Mesenteric fat pad (tissue), 1 donor: ENCODE measurements at regions not wholly inside any gene's neighbourhood (a gene's known extent, or its start where the extent isn't known, plus 50 kb on each side); places are given as distances from the start of the nearest gene placed in this dataset.
"Not testable (repeated sequence)": the region's sequence is repeated elsewhere in the genome, so short reads cannot be mapped to it uniquely, and the experiment has no call there.

ENCODE experiments used
- DNase-seq: peaks from one replicate; pipeline ENCODE4 v3.0.0-alpha.2; 2020; ENCODE audit warnings: low spot score
- donor health status: DM: yes; HTN: yes; CAD: no.

DNA sequence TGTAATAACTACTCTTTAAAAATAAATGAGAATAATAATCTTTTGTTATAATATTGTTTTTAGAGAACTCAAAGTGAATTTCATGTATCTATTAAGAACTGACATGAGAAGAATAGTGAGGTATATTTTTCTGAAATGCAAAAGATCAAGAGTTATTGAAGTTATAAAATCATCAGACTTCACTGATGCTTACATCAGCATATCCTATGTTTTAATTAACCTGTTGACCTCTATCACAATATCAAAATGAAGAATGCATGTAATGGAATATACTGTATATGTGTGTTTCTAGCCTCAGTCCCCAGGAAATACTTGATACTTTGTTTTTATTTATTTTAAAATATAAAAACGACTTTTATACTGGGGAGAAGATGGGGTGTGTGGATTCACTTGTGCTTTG is 533.1 kb downstream of the KCTD16 start:
- DNase-seq, result no peak

DNA sequence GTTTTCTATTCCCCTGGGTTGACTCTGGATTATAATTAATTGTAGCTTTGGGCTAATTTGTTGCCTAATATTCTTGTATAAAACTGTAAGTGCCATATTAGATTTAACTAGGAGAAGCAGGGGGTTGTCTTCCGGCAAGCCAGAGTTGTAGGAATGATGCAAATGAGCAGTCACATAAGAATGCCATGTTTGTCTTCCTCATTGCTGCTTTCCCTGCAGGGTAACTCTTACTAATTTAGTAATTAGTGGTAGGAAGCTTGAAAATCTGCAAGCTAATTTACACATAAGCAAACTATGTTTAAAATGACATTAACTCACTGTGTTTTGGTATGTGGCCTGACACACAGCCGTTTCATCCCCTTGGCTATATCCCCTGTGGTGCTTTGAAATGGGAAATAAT is 527.8 kb downstream of the KCTD16 start:
- DNase-seq, result no peak

DNA sequence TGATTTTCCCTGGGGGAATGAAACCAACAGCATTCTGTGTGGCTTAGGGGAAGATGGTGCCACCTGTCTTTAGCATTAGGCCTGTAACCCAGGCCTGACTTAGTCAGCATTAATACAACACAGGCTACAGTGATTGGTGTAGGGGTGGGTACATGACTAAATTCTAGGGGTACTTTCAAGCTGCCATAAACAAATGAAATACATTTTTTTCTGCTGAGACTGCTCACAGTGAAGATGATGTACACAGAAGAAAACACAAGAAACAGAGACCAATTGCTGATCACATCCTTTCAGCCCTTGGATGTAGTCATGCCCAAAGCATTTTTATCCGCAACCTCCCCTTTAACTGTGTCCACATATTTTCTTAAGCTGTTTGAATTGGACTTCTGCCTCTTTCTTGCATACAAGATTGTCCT is 527.2 kb downstream of the KCTD16 start:
- no peak for DNase-seq

DNA sequence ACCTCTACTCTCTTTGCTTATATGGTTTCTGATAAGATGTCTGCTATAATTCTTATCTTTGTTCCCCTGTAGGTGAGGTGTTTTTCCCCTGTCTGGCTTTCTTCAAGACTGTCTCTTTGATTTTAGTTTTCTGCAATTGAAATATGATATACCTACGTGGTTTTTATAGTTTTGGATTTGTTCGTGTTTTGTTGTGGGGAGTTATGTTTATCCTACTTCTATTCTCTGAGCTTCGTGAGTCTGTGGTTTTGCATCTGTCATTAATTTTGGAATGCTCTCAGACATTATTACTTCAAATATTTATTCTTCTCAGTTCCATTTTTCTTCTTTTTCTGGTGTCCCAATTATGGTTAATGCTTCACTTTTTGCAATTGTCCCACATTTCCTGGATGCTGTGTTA is 521.3 kb downstream of the KCTD16 start:
- no peak for DNase-seq

- DNase-seq, result no peak
Measured at GRCh38 chr5:144684899-144685298, 514.2 kb downstream of the KCTD16 start.

GRCh38 chr5:144680711-144681110 is 510.0 kb downstream of the KCTD16 start:
- no peak for DNase-seq

DNA sequence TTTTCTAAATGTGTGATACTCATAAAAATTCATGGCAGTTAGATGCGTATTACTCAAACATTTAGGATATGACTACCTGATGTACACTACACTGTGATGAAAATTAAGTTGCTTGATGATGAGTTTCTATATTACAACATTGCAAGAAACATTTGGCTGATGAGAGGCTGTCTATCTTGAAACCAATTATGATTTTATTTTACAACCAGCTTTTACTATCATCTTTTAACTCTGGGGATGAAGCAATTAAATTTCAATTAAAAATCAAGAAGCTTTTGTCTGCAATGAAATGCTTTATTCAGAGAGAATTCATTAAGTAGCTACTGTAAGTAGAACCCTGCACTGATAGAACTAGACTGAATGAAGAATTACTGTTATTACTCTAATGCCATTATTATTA is 500.4 kb downstream of the KCTD16 start:
- no peak for DNase-seq

DNA sequence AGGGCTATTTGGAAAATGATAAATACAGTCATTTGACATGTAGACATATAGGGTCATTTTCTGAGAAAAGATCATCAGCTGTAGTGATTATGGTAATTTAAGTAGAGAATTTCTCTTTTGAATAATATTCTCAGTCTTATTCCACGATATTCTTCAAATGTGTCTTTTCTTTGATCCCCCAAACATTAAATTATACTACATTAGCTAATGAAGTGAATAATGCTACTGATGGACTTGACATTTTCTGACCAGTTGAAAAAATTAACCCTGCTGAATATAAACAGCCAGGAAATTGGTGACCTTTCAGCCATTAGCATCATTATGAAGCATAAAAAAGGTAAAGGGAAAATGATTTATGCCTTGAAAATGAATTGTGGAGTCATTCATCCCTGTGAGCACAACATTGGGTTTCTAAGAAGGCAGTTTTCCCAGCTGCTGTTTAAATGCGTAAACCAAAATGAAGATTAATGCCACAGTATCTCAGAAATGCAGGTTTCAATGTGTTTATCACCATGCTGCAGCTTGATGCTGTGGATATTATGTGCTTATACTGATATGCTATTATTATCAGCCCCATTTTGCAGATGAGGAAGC is 489.1 kb downstream of the KCTD16 start:
- DNase-seq, result no peak

DNA sequence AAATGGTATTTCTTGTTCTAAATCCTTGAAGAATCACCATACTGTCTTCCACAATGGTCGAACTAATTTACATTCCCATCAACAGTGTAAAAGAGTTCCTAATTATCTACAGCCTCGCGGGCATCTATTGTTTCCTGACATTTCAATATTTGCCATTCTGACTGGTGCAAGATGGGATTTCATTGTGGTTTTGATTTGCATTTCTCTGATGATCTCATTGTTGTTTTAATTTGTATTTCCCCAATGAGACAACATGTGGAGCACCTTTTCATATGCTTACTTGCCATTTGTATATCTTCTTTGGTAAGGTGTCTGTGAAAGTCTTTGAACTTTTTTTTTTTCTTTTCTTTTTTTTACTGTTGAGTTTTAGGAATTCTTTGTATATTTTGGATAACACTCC is 473.6 kb downstream of the KCTD16 start:
- no peak for DNase-seq

GRCh38 chr5:144638787-144639186 is 468.1 kb downstream of the KCTD16 start:
- no peak for DNase-seq

DNA sequence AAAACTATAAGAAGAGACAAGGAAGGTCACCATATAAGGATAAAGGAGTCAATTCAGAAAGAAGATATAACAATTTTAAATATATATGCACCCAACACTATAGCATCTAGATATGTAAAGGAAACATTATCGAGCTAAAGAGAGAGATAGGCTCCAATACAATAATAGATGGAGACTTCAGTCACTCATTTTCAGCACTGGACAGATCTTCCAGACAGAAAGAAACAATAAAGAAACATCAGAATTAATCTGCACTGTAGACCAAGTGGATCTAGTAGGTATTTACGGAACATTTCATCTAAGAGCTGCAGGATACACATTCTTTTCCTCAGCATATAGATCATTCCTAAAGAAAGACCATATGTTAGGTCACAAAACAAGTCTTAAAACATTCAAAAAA is 463.5 kb downstream of the KCTD16 start:
- DNase-seq, result no peak

DNA sequence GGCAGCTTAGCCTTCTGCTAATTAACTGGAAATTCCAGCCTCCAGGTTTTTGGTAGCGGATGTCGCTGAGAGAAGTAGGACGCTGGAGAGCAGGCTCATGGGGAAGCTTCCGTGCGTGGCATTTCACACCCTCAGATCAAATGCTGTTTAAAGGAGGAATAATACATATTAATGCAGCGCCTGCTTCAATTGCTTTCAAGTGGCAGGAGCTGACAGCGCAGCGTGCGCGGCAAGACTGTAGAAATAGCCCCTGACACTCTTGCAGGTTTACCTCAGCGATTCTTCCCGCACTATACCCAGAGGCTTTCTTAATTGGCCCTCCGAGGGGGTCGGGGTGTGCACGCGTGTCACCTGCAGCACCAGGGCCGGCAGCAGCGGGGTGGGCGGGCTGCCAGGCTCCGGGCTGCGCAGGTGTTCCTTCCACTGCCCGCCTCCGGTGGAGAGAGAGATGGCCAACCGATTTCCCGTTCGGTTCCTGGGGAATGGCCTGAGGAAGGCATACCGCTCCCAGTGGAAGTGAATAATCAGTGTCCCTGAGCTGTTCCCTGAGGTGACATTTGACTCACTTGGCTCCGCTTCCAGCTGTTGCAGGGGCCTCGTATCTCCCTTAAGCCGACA is 427.9 kb downstream of the KCTD16 start:
- no peak for DNase-seq

- DNase-seq, result no peak
Measured at GRCh38 chr5:144596517-144596916, 425.8 kb downstream of the KCTD16 start.

- DNase-seq, result no peak
Measured at GRCh38 chr5:144594919-144595318, 424.2 kb downstream of the KCTD16 start.

DNA sequence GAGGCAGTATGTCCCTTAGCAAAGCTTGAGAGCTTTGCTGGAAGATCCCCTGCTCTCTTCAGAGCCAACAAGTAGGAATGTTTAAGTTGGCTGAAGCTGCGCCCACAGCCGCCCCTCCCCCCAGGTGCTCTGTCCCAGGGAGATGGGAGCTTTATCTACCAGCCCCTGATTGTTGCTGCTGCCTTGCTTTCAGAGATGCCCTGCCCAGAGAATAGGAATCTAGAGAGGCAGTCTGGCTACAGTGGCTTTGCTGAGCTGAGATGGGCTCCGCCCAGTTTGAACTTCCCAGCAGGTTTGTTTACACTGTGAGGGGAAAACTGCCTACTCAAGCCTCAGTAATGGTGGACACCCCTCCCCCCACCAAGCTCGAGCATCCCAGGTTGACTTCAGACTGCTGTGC is 423.6 kb downstream of the KCTD16 start:
- not testable (repeated sequence) for DNase-seq

DNA sequence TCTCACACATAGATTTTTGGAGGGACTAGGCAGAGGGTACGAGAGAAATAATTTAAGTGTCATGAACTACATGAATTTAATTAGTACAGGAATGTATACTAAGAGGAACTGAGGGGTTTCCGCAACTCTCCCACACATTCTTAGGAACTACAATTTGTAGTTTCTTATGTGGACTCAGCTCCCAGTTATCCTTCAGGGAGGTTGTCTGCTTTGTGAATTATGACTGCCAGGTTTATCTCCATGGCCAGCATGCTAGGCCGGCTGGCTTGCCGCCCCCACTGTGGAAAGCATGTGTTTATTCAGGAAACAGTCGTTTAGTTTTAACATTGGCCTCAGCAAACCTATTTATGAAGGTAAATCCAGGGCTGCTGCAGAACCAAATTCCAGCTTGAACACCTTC is 415.0 kb downstream of the KCTD16 start:
- DNase-seq, result no peak

GRCh38 chr5:144583541-144584449 is 413.1 kb downstream of the KCTD16 start:
- DNase-seq, result no peak

GRCh38 chr5:144582066-144582465 is 411.4 kb downstream of the KCTD16 start:
- DNase-seq, result no peak

- DNase-seq, result no peak
Measured at GRCh38 chr5:144581044-144581443, 410.4 kb downstream of the KCTD16 start.

DNA sequence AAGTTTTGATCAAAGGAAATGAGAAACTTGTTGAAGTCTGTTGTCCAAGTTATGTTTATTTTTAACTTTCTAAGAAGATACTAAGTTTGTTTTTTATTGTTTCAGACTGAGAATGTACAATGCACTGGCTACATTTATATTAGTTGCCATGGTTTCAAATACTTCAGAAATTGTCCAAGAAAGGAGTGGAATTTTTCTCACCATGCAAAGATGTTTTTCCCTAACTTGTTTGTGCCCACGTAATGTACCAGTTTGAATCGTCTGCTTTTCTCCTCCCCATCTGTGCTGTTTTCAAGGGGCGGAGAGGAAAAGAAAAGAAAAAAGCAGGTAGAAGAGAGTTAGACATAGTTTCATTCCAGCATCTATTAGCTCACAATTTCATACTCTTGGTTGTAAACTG is 407.0 kb downstream of the KCTD16 start:
- no peak for DNase-seq

GRCh38 chr5:144575736-144576135 is 405.1 kb downstream of the KCTD16 start:
- no peak for DNase-seq

DNA sequence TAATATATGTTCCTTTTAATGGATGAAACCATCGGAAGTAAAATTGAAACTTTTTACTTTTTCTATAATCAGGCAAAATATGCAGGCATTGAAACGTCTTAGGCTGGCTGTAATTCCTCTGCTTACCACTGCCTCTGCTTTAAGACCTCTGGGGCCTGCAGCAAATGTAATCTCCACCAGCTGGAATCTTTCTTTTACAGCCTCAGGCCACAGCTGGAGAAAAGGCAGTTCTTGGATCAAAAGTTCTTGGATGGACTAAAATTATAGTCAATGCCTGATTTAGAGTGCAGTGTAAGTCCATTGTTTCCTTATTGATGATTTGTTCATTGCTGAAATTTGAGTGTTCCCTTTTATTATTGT is 396.7 kb downstream of the KCTD16 start:
- DNase-seq, result no peak
